Stimulated activated naive CD8-positive, alpha-beta T cell treated with anti-CD3 and anti-CD28 coated beads, Interleukin-15, amount 100 ng/mL, for 72 hours (primary cell): ENCODE measurements at regions not wholly inside any gene's neighbourhood (a gene's known extent, or its start where the extent isn't known, plus 50 kb on each side); places are given as distances from the start of the nearest gene placed in this dataset.
"Not testable (repeated sequence)": the region's sequence is repeated elsewhere in the genome, so short reads cannot be mapped to it uniquely, and the experiment has no call there.

ENCODE experiments used
- ATAC-seq: fragments of 150-1000 bp; cut with Tn5 transposase; 2 replicates; pipeline ENCODE4 v1.10.0; 2021; ENCODE audit warnings: mild to moderate bottlenecking, moderate library complexity
- DNase-seq, 2 donors: peaks; one replicate each; pipeline ENCODE4 v3.0.0; 2021 to 2022
- H3K27ac Mint-ChIP-seq, 2 donors: one replicate each; pipeline ENCODE4 v1.8.0; 2022; ENCODE audit warnings: mild to moderate bottlenecking in 2 of 2, mixed read lengths in 2 of 2, moderate library complexity in 2 of 2
- H3K27me3 Mint-ChIP-seq: one replicate; pipeline ENCODE4 v1.8.0; 2022; ENCODE audit warnings: mixed read lengths
- H3K4me1 Mint-ChIP-seq: one replicate; pipeline ENCODE4 v1.8.0; 2022; ENCODE audit warnings: mild to moderate bottlenecking, mixed read lengths
- H3K4me3 Mint-ChIP-seq, 2 donors: one replicate each; pipeline ENCODE4 v1.8.0; 2022; ENCODE audit warnings: mild to moderate bottlenecking in 2 of 2, mixed read lengths in 2 of 2, moderate library complexity in 1 of 2
- H3K9me3 Mint-ChIP-seq, 2 donors: one replicate each; pipeline ENCODE4 v1.8.0; 2022; ENCODE audit warnings: mixed read lengths in 2 of 2

DNA sequence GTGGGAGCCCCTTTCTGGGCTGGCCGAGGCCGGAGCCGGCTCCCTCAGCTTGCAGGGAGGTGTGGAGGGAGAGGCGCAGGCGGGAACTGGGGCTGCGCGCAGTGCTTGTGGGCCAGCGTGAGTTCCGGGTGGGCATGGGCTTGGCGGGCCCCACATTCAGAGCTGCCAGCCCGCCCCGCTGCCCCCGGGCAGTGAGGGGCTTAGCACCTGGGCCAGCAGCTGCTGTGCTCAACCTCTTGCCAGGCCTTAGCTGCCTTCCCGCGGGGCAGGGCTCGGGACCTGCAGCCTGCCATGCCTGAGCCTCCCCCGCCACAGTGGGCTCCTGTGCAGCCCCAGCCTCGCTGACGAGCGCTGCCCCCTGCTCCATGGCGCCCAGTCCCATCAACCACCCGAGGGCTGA lies 136.9 kb upstream of the JADE1 start:
- not testable (repeated sequence) for ATAC-seq, H3K4me3 Mint-ChIP-seq, H3K4me1 Mint-ChIP-seq, DNase-seq, H3K9me3 Mint-ChIP-seq, H3K27me3 Mint-ChIP-seq, H3K27ac Mint-ChIP-seq

DNA sequence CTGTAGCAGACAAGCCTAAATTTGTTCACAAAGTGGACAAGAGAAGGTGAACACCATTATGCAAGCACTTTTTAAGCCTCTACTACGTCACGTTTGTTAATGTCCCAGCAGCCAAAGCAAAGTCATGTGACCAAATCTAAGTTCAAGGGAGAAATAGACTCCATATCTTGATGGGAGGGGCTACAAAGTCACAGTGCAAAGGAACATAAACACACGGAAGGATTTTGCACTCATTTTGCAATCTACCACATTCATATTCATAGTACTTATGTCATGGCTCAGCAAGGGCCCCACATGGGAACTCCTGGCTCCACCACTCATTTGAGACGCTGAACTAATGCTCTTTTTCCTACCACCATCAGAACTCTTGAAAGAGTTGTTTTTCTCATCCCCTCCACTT lies 139.0 kb upstream of the JADE1 start:
- H3K27ac Mint-ChIP-seq = no peak overlapping the region
- no peak overlapping the region for H3K4me3 Mint-ChIP-seq
- H3K4me1 Mint-ChIP-seq = no peaks in the 10 kb centered on the region
- no peaks in the 10 kb centered on the region for H3K27me3 Mint-ChIP-seq
- no peaks in the 10 kb centered on the region for H3K9me3 Mint-ChIP-seq
- no peak for DNase-seq
- ATAC-seq = no peak

DNA sequence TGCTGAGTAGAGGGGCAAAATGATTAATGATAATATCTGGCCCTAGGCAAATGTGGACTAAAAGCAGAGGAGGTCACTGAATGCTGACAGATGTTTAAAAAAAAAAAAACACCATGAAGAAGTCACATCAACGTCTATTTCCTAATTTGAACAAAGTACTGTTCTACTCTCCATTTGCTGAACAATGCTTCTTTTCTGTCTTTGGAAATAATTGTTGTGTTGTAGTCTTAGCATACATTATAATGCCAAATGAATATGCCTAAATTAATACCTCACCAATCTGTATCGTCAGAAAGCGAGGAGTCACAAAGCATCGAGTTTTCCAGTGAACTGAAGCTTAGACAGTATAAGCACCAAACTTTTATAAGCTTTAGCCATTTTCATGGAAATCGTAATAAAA lies 140.9 kb upstream of the JADE1 start:
- Mint-ChIP-seq H3K27me3 (no peaks in the 10 kb centered on the region), H3K27ac (no peak overlapping the region), H3K9me3 (no peaks in the 10 kb centered on the region), H3K4me1 (peaks cover 2% of the 10 kb centered on the region), H3K4me3 (no peak overlapping the region)
- ATAC-seq = no peak
- no peak for DNase-seq

DNA sequence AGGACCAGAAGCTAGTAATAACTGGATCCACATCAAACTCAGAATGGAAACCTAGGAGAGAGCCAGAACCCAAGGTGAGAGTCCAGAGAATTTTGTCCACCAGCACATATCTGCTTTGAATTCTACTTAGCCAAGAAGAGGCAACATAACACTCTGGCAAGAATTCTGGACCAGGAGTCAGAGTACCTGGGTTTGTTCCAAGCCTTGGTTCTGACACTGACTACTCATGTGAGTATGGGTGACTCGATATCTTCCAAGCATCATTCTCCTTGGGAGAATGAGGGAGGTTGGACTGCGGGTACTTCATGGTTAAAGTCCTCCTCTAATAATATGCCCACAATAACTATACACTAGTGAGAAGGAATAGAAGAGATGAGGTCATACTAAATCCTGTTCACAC lies 144.0 kb upstream of the JADE1 start:
- Mint-ChIP-seq H3K27me3 (no peaks in the 10 kb centered on the region), H3K4me3 (no peak overlapping the region), H3K4me1 (peaks cover 9% of the 10 kb centered on the region), H3K9me3 (no peaks in the 10 kb centered on the region), H3K27ac (no peak overlapping the region)
- DNase-seq (no peak), ATAC-seq (no peak)

DNA sequence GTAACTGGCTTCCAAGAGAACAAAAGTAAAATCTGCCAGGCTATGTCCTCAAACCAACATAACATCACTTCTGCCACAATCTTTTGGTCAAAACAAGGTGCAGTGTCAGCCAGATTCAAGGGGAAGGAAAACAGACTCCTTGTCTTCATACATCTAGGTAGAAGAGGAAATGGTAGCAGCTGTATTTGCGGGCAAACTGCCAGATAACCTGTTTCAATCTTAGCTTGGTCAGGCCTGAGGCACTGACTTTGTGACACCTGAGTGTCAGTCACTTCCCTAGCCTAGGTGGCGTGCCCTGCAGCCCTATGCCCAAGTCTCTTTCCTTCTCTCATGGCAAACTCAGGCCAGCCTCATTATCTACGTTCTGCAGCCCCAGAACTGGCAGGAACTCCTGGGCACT lies 146.2 kb upstream of the JADE1 start:
- no peak for DNase-seq
- Mint-ChIP-seq H3K27me3 (no peaks in the 10 kb centered on the region), H3K9me3 (no peaks in the 10 kb centered on the region), H3K27ac (peak overlapping the region in 1 of 2 donors; percentile 46), H3K4me1 (peaks cover 9% of the 10 kb centered on the region), H3K4me3 (no peak overlapping the region)
- no peak for ATAC-seq

DNA sequence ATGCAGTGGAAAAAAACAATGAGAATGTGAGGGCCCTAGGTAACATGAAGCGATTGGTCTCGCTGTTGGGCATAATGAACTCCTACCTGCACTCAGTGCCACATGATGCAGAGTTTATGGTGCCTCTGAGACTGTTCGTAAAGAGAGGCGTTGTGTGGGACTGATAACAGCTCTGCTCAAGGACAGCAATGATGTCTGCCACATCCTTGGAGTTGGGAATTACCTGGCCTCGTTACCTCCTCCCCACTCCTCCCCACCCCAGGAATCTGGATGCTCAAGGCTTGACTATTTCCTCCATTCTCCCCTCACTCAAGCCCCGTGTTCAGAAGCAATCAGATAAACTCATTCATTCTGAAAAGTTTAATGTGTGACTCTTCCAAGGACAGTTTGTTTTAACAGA lies 148.0 kb upstream of the JADE1 start:
- H3K27me3 Mint-ChIP-seq = no peaks in the 10 kb centered on the region
- H3K9me3 Mint-ChIP-seq = no peaks in the 10 kb centered on the region
- no peak overlapping the region for H3K27ac Mint-ChIP-seq
- no peak overlapping the region for H3K4me3 Mint-ChIP-seq
- no peak for ATAC-seq
- peaks cover 9% of the 10 kb centered on the region for H3K4me1 Mint-ChIP-seq
- no peak for DNase-seq

DNA sequence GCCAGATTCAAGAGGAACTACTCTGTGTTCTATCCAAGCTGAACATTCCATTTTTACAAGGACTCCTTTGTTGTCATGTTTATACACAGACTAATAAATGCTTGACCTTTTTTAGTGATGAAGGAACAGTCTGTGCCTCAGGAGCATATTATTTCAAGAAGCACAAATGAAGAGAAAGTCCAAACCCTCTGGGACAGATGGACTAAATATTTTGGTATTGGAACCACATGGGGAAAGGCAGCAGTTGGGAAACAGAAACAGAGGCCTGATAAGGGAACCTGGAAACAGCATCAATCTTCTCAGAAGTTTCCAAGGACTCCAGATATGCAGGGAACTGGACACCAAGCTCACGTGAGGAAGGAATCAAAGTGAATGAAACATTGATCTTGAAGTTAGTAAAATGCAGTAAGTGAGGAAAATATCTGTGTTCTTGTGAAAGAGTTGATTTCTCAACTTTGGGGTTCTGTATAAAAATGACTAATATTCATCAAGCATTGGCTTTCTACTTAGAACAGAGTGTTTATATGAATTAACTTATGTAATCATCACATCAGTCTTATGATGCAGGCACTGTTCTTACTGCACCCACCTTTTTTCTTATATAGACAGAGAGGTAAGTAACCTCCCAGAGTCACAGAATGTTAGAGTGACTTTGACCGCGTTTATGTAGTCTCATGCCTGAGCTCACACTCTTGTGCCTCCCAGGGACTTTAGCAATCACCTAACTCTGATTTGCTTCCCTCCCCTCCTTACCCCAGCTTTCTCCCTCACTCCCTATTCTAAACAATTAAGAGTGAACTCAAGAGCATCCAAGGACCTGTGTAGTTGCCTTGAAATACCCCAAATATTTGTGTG lies 148.9 kb upstream of the JADE1 start:
- ATAC-seq (no peak), DNase-seq (no peak)
- H3K27me3 Mint-ChIP-seq = no peaks in the 10 kb centered on the region
- no peak overlapping the region for H3K27ac Mint-ChIP-seq
- peaks cover 9% of the 10 kb centered on the region for H3K4me1 Mint-ChIP-seq
- no peak overlapping the region for H3K4me3 Mint-ChIP-seq
- H3K9me3 Mint-ChIP-seq = no peaks in the 10 kb centered on the region

DNA sequence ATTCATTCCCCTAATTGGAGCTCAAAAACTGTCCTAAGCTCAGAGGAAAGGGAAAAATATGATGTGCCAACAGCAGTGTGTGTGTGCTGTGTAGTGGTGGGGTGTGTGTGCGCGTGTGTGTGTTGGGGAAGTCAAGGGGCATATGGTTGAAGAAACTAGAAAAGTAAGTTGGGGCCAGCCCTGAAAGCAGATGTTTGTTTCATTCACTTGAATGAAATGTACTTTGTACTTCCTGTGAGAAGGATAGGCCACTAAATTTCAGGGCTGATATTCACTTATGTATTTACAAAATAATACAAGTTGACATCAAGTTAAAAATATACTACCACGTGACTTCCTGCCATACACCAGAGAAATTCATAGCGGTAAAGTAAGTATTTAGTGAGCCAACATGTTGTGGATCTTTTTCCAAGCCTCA lies 151.3 kb upstream of the JADE1 start:
- ATAC-seq (no peak), DNase-seq (no peak)
- H3K27ac Mint-ChIP-seq = no peak overlapping the region
- H3K4me3 Mint-ChIP-seq = no peak overlapping the region
- no peaks in the 10 kb centered on the region for H3K9me3 Mint-ChIP-seq
- no peaks in the 10 kb centered on the region for H3K27me3 Mint-ChIP-seq
- H3K4me1 Mint-ChIP-seq = peaks cover 3% of the 10 kb centered on the region

DNA sequence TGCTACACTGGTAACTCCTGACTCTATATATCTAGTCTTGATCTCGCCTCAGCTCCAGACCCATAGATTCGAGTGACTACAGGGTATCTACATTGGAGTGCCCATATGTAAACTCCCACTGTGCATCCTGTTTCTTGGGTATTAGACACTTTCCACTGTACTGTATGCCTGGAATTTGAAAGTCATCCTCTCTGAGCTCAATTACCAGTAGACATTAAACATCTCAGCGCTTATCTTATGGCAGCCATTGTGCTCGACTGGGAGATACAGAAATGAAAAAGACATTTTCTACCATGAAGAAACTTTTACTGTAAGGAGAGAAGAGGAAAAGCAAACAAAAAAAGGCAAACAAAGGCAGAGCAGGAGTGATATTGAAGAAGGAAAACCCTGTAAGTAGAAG lies 151.9 kb upstream of the JADE1 start:
- no peaks in the 10 kb centered on the region for H3K4me1 Mint-ChIP-seq
- no peak for DNase-seq
- no peak for ATAC-seq
- no peaks in the 10 kb centered on the region for H3K27me3 Mint-ChIP-seq
- no peak overlapping the region for H3K4me3 Mint-ChIP-seq
- H3K9me3 Mint-ChIP-seq = no peaks in the 10 kb centered on the region
- no peak overlapping the region for H3K27ac Mint-ChIP-seq

DNA sequence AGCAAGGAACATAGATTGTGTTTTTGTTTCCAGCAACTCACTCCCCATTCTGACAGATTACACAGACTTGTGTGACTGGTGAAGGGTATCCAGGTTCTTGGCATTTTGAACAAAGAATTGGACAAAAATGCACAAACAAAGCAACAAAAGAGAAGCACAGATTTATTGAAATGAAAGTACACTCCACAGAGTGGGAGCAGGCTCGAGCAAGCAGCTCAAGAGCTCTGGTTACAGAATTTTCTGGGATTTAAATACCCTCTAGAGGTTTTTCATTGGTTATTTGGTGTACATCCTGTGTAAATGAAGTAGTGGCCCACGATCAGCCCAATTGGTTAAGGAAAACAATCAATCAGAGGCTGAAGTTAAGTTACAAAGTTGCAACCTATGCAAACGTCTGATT lies 155.0 kb upstream of the JADE1 start:
- ATAC-seq = no peak
- no peak for DNase-seq
- no peaks in the 10 kb centered on the region for H3K27me3 Mint-ChIP-seq
- H3K27ac Mint-ChIP-seq = no peak overlapping the region
- H3K9me3 Mint-ChIP-seq = no peaks in the 10 kb centered on the region
- no peaks in the 10 kb centered on the region for H3K4me1 Mint-ChIP-seq
- H3K4me3 Mint-ChIP-seq = no peak overlapping the region

DNA sequence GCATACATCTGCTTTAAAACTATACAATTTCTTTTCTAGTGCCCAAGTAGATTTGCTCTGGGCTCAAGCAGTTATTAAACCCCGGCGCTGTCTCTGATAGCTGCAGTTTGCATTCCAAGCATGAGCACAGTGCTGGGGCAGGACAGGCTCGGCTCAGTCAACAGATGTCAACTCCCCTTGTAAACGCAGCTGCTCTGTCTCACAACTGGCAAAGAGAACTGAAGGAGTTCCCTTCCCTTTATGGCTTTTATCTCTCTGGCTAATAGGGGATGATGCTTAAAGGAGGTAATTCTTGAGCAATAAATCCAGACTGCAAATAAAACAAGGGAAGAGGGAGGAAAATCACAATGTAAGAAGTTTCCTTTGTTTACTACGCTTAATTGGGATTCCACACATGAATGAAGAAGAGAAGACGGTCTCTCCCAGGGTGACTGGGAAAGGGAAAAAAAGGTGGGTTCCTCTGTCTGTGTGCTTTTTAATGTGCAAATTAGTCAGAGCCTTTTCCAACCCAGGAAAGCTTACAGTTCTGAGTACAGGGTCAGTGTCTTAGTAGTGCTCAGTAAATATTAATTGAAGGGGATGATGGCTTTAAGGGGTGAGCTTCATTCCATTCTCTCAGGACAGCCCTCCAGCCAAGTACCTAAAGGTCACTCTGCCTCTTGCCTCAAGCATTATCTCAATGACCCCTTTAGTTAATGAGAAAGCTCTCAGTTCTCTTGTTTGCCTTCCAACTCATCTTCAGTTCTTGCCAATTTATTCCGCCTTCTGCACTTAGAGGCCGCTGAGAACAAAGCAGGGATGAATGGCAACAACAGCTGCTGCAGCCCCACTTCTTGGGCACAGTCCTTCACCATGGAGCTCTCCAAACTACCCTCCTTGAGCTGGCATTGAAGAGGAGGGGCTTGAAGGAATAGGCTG lies 155.7 kb upstream of the JADE1 start:
- H3K4me1 Mint-ChIP-seq = no peaks in the 10 kb centered on the region
- no peak for ATAC-seq
- peak overlapping the region in 1 of 2 donors; percentile 76 for H3K27ac Mint-ChIP-seq
- no peak for DNase-seq
- H3K4me3 Mint-ChIP-seq = no peak overlapping the region
- H3K27me3 Mint-ChIP-seq = no peaks in the 10 kb centered on the region
- H3K9me3 Mint-ChIP-seq = no peaks in the 10 kb centered on the region

DNA sequence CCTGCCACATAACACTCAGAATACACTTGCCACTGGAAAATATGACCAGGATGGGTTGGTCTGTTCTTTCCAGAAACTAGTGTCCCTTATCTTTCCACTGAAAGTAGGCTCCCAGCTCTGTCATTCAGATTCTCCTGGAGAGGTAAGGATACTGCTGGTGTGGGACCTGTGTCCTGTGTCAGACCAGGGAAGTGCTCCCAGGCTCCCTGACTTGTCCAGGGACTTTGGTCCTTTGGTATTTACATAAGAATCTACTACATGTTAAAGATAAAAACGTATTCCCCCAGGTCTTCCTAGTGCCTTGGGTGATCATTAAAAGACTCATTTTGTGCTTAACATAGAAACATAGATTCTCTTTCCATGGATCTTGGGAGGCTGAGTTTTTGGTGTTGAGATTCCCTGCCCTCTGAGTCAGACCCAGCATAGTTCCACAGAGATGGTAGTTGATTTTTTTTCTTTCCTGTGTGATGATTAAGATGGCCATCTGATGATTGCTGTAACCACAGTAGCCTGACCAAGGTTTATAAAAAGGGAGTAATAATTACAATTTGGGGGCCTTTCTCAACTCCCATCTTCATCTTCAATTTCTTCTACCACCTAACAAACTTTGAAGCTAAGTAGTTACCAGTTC lies 159.8 kb upstream of the JADE1 start:
- no peak overlapping the region for H3K4me3 Mint-ChIP-seq
- H3K27me3 Mint-ChIP-seq = no peaks in the 10 kb centered on the region
- DNase-seq (no peak), ATAC-seq (no peak)
- H3K9me3 Mint-ChIP-seq = no peaks in the 10 kb centered on the region
- no peaks in the 10 kb centered on the region for H3K4me1 Mint-ChIP-seq
- no peak overlapping the region for H3K27ac Mint-ChIP-seq

DNA sequence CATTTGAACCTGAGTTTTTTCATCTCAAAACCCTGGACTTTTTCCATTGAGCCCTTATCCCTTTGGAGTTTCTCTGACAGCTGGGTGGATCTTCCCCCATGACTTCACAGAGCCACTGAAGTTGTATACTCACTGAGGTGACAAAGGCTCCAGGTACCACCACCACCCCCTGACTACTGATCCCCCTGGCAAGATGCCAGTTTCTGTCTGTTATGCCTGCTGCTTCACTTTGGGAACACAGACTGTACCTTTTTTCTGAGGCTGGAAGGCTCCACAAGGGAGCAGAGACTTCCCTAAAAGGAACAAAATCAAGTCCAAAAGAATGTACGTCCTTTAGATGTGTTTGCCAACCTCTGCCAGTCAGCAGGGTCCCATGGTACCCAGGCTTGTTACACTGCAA lies 160.3 kb upstream of the JADE1 start:
- Mint-ChIP-seq H3K9me3 (no peaks in the 10 kb centered on the region), H3K27ac (no peak overlapping the region), H3K4me1 (no peaks in the 10 kb centered on the region), H3K27me3 (no peaks in the 10 kb centered on the region), H3K4me3 (no peak overlapping the region)
- ATAC-seq (no peak), DNase-seq (no peak)

DNA sequence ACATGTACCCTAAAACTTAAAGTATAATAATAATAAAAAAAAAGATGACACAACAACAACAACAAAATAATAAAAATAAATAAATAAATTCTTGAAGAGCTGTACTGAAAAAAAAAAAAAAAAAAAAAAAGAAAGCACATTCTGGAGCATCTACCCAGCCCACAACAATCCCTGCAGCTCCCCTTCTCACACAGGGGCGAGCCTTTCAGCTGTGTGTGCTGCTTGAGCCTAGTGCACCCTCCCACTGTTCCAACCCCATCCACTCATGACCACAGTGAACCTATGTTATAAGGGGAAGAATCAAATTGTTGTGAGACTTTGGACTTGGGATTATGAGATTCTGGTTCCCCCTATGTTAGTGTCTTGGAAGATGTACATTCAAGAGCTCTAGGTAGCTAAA lies 161.5 kb upstream of the JADE1 start:
- Mint-ChIP-seq H3K27me3 (no peaks in the 10 kb centered on the region), H3K9me3 (no peaks in the 10 kb centered on the region), H3K4me1 (no peaks in the 10 kb centered on the region), H3K4me3 (no peak overlapping the region), H3K27ac (no peak overlapping the region)
- ATAC-seq (no peak), DNase-seq (no peak)

DNA sequence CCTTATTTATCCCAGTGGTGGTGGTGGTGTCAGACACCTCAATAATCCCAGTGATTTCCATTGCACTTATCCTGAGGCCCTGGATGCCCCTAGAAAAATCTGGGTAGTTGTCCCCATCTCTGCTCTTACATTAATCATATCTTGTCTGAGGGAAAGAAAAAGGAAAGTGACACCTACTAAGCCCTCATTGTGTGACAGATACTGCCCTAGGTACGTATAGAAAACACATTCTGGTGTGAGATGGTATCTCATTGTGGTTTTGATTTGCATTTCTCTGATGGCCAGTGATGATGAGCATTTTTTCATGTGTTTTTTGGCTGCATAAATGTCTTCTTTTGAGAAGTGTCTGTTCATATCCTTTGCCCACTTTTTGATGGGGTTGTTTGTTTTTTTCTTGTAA lies 162.6 kb upstream of the JADE1 start:
- not testable (repeated sequence) for H3K27ac Mint-ChIP-seq, H3K9me3 Mint-ChIP-seq, H3K4me3 Mint-ChIP-seq, ATAC-seq, DNase-seq, H3K27me3 Mint-ChIP-seq, H3K4me1 Mint-ChIP-seq
